Caco-2 (cell line): ENCODE measurements at regions not wholly inside any gene's neighbourhood (a gene's known extent, or its start where the extent isn't known, plus 50 kb on each side); places are given as distances from the start of the nearest gene placed in this dataset.

Experiments used
- BruUV-seq: library from RNA; stranded (reverse); fragments of 400-500 nt; replicated peaks from 2 replicates; lab custom pipeline; 2021; lab: Mats Ljungman, UMichigan
- CTCF ChIA-PET: fragments of 300-600 bp; sonication (Branson Sonifier 250); formaldehyde crosslinking; loops from one replicate; lab custom pipeline; 2022; ENCODE audit warnings: antibody characterized with exemption; lab: Charles Lee
- POLR2A ChIA-PET: fragments of 300-600 bp; sonication (Branson Sonifier 250); formaldehyde crosslinking; loops from one replicate; lab custom pipeline; 2022; ENCODE audit warnings: antibody characterized with exemption; lab: Charles Lee
- DNase-seq, 2 experiments: peaks; one replicate each; pipeline versions ENCODE4 v3.0.0 to v3.0.0-alpha.2; 2020 to 2022
- H3K27me3 ChIP-seq: replicated peaks from 2 replicates; pipeline ENCODE4 v1.6.0; 2011; ENCODE audit warnings: low read length; ENCODE audit not compliant: control insufficient read depth, insufficient read depth
- H3K36me3 ChIP-seq: 2 replicates; pipeline ENCODE4 v1.5.1; 2011; ENCODE audit warnings: low read length; ENCODE audit not compliant: control insufficient read depth, insufficient read depth
- H3K4me1 ChIP-seq: fragments of 250-450 bp; sonication (Bioruptor Pico); 2 replicates; pipeline ENCODE4 v1.5.1; 2020; ENCODE audit warnings: mild to moderate bottlenecking
- H3K4me3 ChIP-seq: 2 replicates; pipeline ENCODE4 v1.5.1; 2011; ENCODE audit warnings: low read depth, mild to moderate bottlenecking, control low read depth, low read length
- H3K9me3 ChIP-seq: fragments of 250-450 bp; sonication (Bioruptor Pico); 2 replicates; pipeline ENCODE4 v1.5.1; 2020; ENCODE audit warnings: mild to moderate bottlenecking, moderate library complexity
- H3K27ac Mint-ChIP-seq: one replicate; pipeline ENCODE4 v1.8.0; 2022; ENCODE audit warnings: mixed read lengths; ENCODE audit not compliant: unreplicated experiment
- H3K27me3 Mint-ChIP-seq: one replicate; pipeline ENCODE4 v1.8.0; 2022; ENCODE audit warnings: mixed read lengths; ENCODE audit not compliant: insufficient read depth, unreplicated experiment
- H3K36me3 Mint-ChIP-seq: one replicate; pipeline ENCODE4 v1.8.0; 2022; ENCODE audit warnings: mild to moderate bottlenecking, mixed read lengths; ENCODE audit not compliant: insufficient read depth, unreplicated experiment
- H3K4me1 Mint-ChIP-seq: one replicate; pipeline ENCODE4 v1.8.0; 2022; ENCODE audit warnings: low read depth, mixed read lengths; ENCODE audit not compliant: unreplicated experiment
- H3K4me3 Mint-ChIP-seq: one replicate; pipeline ENCODE4 v1.8.0; 2022; ENCODE audit warnings: mild to moderate bottlenecking, moderate library complexity, mixed read lengths; ENCODE audit not compliant: unreplicated experiment
- H3K9me3 Mint-ChIP-seq: one replicate; pipeline ENCODE4 v1.8.0; 2022; ENCODE audit warnings: mixed read lengths; ENCODE audit not compliant: unreplicated experiment
- CTCF ChIP-seq, 2 experiments: fragments of 200-600 bp in 1 of 2; IDR thresholded peaks; 1 replicate in 1 of 2; 2 replicates in 1 of 2; pipeline versions ENCODE4 v1.5.1 to v1.8.0; 2011 to 2022; ENCODE audit warnings: antibody characterized with exemption in 1 of 2, control low read depth in 1 of 2, inconsistent platforms in 1 of 2, low read depth in 1 of 2, low read length in 1 of 2, mild to moderate bottlenecking in 1 of 2, moderate library complexity in 1 of 2; ENCODE audit not compliant: insufficient read depth in 1 of 2, severe bottlenecking in 1 of 2, unreplicated experiment in 1 of 2
- intact Hi-C: fragments of 100-400 bp; cut with micrococcal nuclease; formaldehyde crosslinking; loops from one replicate; pipeline ENCODE4 v1.10.0; 2022; ENCODE audit not compliant: unreplicated experiment

- Histone ChIP-seq H3K27me3 (no peaks in the 10 kb centered on the region), H3K4me1 (0 out of 2 replicates have a peak, but pooled peaks cover 4% of the 10 kb centered on the region), H3K36me3 (no peaks in the 10 kb centered on the region), H3K4me3 (no peak overlapping the region), H3K9me3 (no peaks in the 10 kb centered on the region)
- no peak overlapping the region for H3K27ac Mint-ChIP-seq
- no peaks in the 10 kb centered on the region for H3K9me3 Mint-ChIP-seq
- no peaks in the 10 kb centered on the region for H3K27me3 Mint-ChIP-seq
- no peak for DNase-seq
- H3K4me3 Mint-ChIP-seq = no peak overlapping the region
- ChIA-PET CTCF (interaction anchor here (0.6 to 0.7 kb wide), 2 partner anchors 92 to 613 kb away, joined by 3 read pairs; no protein-coding TSS in a partner anchor), POLR2A (no interaction called here)
- intact Hi-C loops = no loop called here
- BruUV-seq = no TSS peak
- peaks cover 7% of the 10 kb centered on the region for H3K4me1 Mint-ChIP-seq
- no peak for TF ChIP-seq CTCF (IDR thresholded peaks at IDR 0.05; ENCODE audit: insufficient read depth in 1 of 2, low read depth in 1 of 2, low read length in 1 of 2, severe bottlenecking in 1 of 2, unreplicated experiment in 1 of 2)
- H3K36me3 Mint-ChIP-seq = no peaks in the 10 kb centered on the region
These were observed 81.6 kb upstream of the SP4 start for GRCh38 chr7:21346297-21346696.

GRCh38 chr7:21352540-21353387, 75.1 kb upstream of the SP4 start:
- no peaks in the 10 kb centered on the region for H3K36me3 Mint-ChIP-seq
- Histone ChIP-seq H3K27me3 (no peaks in the 10 kb centered on the region), H3K4me1 (no peaks in the 10 kb centered on the region), H3K4me3 (no peak overlapping the region), H3K9me3 (no peaks in the 10 kb centered on the region), H3K36me3 (no peaks in the 10 kb centered on the region)
- intact Hi-C loops = no loop called here
- no peak overlapping the region for H3K4me3 Mint-ChIP-seq
- H3K9me3 Mint-ChIP-seq = peaks cover 18% of the 10 kb centered on the region
- TF ChIP-seq CTCF (IDR thresholded peaks at IDR 0.05; ENCODE audit: insufficient read depth in 1 of 2, low read depth in 1 of 2, low read length in 1 of 2, severe bottlenecking in 1 of 2, unreplicated experiment in 1 of 2) = no peak
- BruUV-seq = no TSS peak
- H3K27ac Mint-ChIP-seq = no peak overlapping the region
- no peak for DNase-seq
- no peaks in the 10 kb centered on the region for H3K4me1 Mint-ChIP-seq
- CTCF ChIA-PET = no interaction called here
- no peaks in the 10 kb centered on the region for H3K27me3 Mint-ChIP-seq
- POLR2A ChIA-PET = no interaction called here

GRCh38 chr7:21353388-21353780, 74.5 kb upstream of the SP4 start:
- Mint-ChIP-seq H3K36me3 (no peaks in the 10 kb centered on the region), H3K9me3 (peaks cover 18% of the 10 kb centered on the region), H3K4me3 (no peak overlapping the region), H3K27ac (no peak overlapping the region), H3K27me3 (no peaks in the 10 kb centered on the region), H3K4me1 (no peaks in the 10 kb centered on the region)
- intact Hi-C loops = no loop called here
- TF ChIP-seq CTCF (IDR thresholded peaks at IDR 0.05; ENCODE audit: insufficient read depth in 1 of 2, low read depth in 1 of 2, low read length in 1 of 2, severe bottlenecking in 1 of 2, unreplicated experiment in 1 of 2) = no peak
- Histone ChIP-seq H3K9me3 (no peaks in the 10 kb centered on the region), H3K4me1 (no peaks in the 10 kb centered on the region), H3K36me3 (no peaks in the 10 kb centered on the region), H3K27me3 (no peaks in the 10 kb centered on the region), H3K4me3 (no peak overlapping the region)
- DNase-seq = no peak
- no TSS peak for BruUV-seq
- POLR2A ChIA-PET = no interaction called here
- CTCF ChIA-PET = no interaction called here
